HG03103 (cell line): ENCODE measurements at regions not wholly inside any gene's neighbourhood (a gene's known extent, or its start where the extent isn't known, plus 50 kb on each side); places are given as distances from the start of the nearest gene placed in this dataset.
"Not testable (repeated sequence)": the region's sequence is repeated elsewhere in the genome, so short reads cannot be mapped to it uniquely, and the experiment has no call there.

Experiments used
- ATAC-seq: cut with Tn5 transposase; IDR thresholded peaks from one replicate; pipeline ENCODE4 v1.9.1; 2021; ENCODE audit warnings: low read depth; ENCODE audit not compliant: unreplicated experiment

- ATAC-seq = no peak
Measured at GRCh38 chrY:7433817-7434809, 522.6 kb upstream of the AMELY start.

- ATAC-seq = no peak
Measured at GRCh38 chrY:7419165-7419564, 507.6 kb upstream of the AMELY start.

GRCh38 chrY:7417946-7418345, 506.4 kb upstream of the AMELY start:
- ATAC-seq = no peak

GRCh38 chrY:7416406-7416805, 504.9 kb upstream of the AMELY start:
- ATAC-seq = no peak

GRCh38 chrY:7415157-7415633, 503.6 kb upstream of the AMELY start:
- no peak for ATAC-seq

- ATAC-seq = no peak
Measured at GRCh38 chrY:7390056-7390455, 478.5 kb upstream of the AMELY start.

- ATAC-seq = no peak
Measured at GRCh38 chrY:7382988-7383387, 471.4 kb upstream of the AMELY start.

GRCh38 chrY:7377091-7377490, 465.5 kb upstream of the AMELY start:
- no peak for ATAC-seq

- not testable (repeated sequence) for ATAC-seq
Measured at GRCh38 chrY:7374485-7374884, 462.9 kb upstream of the AMELY start.

GRCh38 chrY:7371953-7372352, 460.4 kb upstream of the AMELY start:
- not testable (repeated sequence) for ATAC-seq

GRCh38 chrY:7371026-7371425, 459.5 kb upstream of the AMELY start:
- ATAC-seq = not testable (repeated sequence)

- ATAC-seq = no peak
Measured at GRCh38 chrY:7359520-7359919, 448.0 kb upstream of the AMELY start.

- ATAC-seq = no peak
Measured at GRCh38 chrY:7358103-7358752, 446.7 kb upstream of the AMELY start.

- ATAC-seq = not testable (repeated sequence)
Measured at GRCh38 chrY:7355891-7356290, 444.3 kb upstream of the AMELY start.

GRCh38 chrY:7344661-7345060, 433.1 kb upstream of the AMELY start:
- ATAC-seq = no peak

GRCh38 chrY:7343261-7343660, 431.7 kb upstream of the AMELY start:
- ATAC-seq = no peak

GRCh38 chrY:7342732-7343131, 431.2 kb upstream of the AMELY start:
- ATAC-seq = not testable (repeated sequence)

- no peak for ATAC-seq
Measured at GRCh38 chrY:7339391-7340087, 428.0 kb upstream of the AMELY start.

- ATAC-seq = no peak
Measured at GRCh38 chrY:7336023-7336873, 424.7 kb upstream of the AMELY start.

- no peak for ATAC-seq
Measured at GRCh38 chrY:7334449-7334848, 422.9 kb upstream of the AMELY start.
